WERI-Rb-1 (cell line): ENCODE measurements at regions not wholly inside any gene's neighbourhood (a gene's known extent, or its start where the extent isn't known, plus 50 kb on each side); places are given as distances from the start of the nearest gene placed in this dataset.

Source experiments
- DNase-seq: peaks from one replicate; pipeline ENCODE4 v3.0.0-alpha.2; 2020
- H3K27ac ChIP-seq: fragments of 250-450 bp; sonication (Bioruptor Pico); 2 replicates; pipeline ENCODE4 v1.5.1; 2020; ENCODE audit warnings: mild to moderate bottlenecking, moderate library complexity
- H3K27me3 ChIP-seq: fragments of 250-450 bp; sonication (Bioruptor Pico); 2 replicates; pipeline ENCODE4 v1.5.1; 2021; ENCODE audit warnings: mild to moderate bottlenecking, low read depth, moderate library complexity; ENCODE audit not compliant: insufficient read depth, severe bottlenecking
- H3K36me3 ChIP-seq: fragments of 250-450 bp; sonication (Bioruptor Pico); 2 replicates; pipeline ENCODE4 v1.5.1; 2020; ENCODE audit warnings: mild to moderate bottlenecking, moderate library complexity
- H3K4me3 ChIP-seq: 2 replicates; pipeline ENCODE4 v1.5.1; 2011; ENCODE audit warnings: low read depth, mild to moderate bottlenecking, control low read depth, low read length
- H3K9me3 ChIP-seq: fragments of 250-450 bp; sonication (Bioruptor Pico); 2 replicates; pipeline ENCODE4 v1.5.1; 2021; ENCODE audit warnings: mild to moderate bottlenecking, moderate library complexity; ENCODE audit not compliant: severe bottlenecking
- CTCF ChIP-seq: IDR thresholded peaks from 2 replicates; pipeline ENCODE4 v1.5.1; 2011; ENCODE audit warnings: low read depth, mild to moderate bottlenecking, control low read depth, inconsistent platforms, low read length

DNA sequence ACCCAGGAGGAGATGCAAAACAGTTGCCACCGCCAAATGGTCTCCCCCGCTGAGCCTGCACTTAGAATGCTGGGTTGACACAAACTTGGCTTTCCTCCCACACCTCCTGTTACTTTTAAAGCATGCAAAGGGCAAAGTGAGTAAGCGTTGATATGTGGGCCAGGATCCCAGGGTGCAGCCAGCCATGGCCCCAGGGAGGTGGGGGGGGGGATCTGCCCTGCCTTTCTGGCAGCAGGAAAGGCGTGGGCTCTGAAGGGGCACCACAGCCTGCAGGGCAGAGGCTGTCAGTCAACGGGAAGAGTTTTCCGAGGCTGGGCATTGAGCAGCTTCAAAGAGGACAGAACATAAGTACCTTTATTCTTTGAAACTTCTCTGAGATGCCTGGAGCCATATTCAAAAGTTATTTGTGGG lies 142.3 kb downstream of the ABCC12 start:
- TF ChIP-seq CTCF, result no peak
- no peak for DNase-seq
- H3K36me3 ChIP-seq, result no peaks in the 10 kb centered on the region
- no peak overlapping the region for H3K4me3 ChIP-seq
- H3K9me3 ChIP-seq, result no peaks in the 10 kb centered on the region
- H3K27me3 ChIP-seq, result no peaks in the 10 kb centered on the region
- no peak overlapping the region for H3K27ac ChIP-seq

DNA sequence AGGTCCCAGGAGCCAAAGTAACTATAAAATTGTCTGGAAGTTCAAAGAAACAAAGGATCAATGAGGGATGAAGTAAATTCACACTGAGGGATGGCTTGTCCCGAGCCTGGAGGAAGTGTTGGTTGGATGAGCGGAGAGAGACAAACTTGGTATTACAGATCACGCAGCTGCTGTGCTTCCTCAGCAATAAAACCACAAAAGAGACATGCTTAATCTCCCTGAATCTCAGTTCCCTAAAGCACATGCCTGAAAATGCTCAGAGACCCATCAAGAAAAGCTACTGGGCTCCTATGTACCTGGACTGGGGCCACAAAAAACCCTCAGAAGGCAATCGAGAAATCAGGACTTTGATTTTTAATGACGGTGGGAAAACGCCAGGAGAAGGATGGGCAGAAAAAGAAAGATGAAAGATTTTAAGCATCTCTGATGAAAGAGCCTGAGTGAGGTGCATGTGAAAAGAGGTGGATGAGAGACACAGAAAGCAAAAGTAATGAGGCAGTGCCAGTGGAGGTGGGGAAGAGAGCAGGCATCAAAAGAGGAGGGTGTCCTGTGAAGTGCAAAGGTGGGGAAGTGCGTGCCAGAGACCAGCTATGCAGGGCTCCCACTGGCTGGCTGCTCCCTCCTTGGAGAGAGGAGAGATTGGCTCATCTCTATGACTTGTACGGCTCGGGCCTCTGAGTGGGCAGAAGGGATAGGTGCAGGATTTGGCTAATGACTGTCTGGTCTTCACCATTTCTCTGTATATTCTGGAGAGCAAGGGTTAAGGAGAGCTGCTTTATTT lies 143.7 kb downstream of the ABCC12 start:
- H3K27ac ChIP-seq, result no peak overlapping the region
- H3K27me3 ChIP-seq, result no peaks in the 10 kb centered on the region
- no peak for DNase-seq
- TF ChIP-seq CTCF, result no peak
- no peak overlapping the region for H3K4me3 ChIP-seq
- H3K9me3 ChIP-seq, result no peaks in the 10 kb centered on the region
- H3K36me3 ChIP-seq, result no peaks in the 10 kb centered on the region

GRCh38 chr16:48011466-48011865 lies 144.3 kb downstream of the ABCC12 start:
- no peak overlapping the region for H3K4me3 ChIP-seq
- no peaks in the 10 kb centered on the region for H3K36me3 ChIP-seq
- DNase-seq, result no peak
- no peak for TF ChIP-seq CTCF
- no peak overlapping the region for H3K27ac ChIP-seq
- H3K9me3 ChIP-seq, result no peaks in the 10 kb centered on the region
- no peaks in the 10 kb centered on the region for H3K27me3 ChIP-seq

DNA sequence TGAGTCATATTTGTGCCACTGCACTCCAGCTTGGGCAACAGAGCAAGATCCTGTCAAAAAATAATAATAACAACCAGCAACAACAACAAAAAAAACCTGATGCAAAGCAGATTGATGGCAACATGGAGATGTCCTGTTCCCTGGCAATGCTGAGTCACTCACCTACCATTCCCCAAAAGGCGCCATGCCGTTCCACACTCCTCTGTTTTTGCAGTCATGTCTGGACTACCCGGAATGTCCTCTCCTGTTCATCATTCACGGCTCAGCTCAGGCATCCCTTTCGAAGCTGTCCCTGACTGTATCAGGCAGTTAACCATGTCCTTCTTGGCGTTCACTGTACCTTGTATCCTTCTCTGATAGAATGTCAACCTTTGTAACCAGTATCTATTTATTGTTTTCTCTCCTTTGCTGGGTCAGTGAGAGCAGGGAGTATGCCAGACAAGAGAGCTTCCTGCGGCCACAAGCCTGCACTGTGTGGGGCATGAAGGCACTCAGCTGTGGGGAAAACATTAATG lies 147.7 kb downstream of the ABCC12 start:
- H3K9me3 ChIP-seq, result no peaks in the 10 kb centered on the region
- no peak for DNase-seq
- H3K4me3 ChIP-seq, result no peak overlapping the region
- H3K36me3 ChIP-seq, result no peaks in the 10 kb centered on the region
- no peak overlapping the region for H3K27ac ChIP-seq
- H3K27me3 ChIP-seq, result no peaks in the 10 kb centered on the region
- no peak for TF ChIP-seq CTCF

DNA sequence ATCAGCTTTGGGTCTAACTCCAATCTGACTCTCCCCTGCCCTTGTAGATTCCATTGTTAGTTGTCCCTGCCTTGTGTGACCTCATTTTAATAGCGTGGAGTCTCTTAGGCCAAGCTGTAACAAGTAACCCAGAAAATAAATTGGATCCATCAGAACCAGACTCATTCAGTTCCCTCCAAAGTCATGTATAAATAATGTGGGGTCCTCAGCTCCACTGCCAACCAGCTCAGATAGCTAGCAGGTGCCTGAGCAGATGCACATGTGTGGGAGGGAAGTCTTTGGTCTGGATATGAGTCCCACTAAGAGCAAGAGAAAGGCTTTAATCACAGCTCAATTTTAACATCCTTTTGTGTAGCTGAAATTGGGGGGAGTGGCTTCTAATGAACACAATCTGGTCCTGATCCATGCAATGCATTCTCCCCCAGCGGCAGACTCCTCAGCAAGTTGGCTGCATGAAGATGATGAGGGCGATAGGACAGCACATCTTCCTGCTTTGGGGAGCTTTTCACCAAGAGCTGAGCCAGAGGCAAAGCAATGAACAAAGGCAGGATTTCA lies 151.6 kb downstream of the ABCC12 start:
- TF ChIP-seq CTCF, result no peak

More for the DNA sequence above, 151.6 kb downstream of the ABCC12 start:
- H3K27me3 ChIP-seq, result no peaks in the 10 kb centered on the region
- no peak overlapping the region for H3K27ac ChIP-seq
- DNase-seq, result no peak
- H3K9me3 ChIP-seq, result no peaks in the 10 kb centered on the region
- no peak overlapping the region for H3K4me3 ChIP-seq
- no peaks in the 10 kb centered on the region for H3K36me3 ChIP-seq
